ENCODE measurements at regions not wholly inside any gene's neighbourhood (a gene's known extent, or its start where the extent isn't known, plus 50 kb on each side); places are given as distances from the start of the nearest gene placed in this dataset.

- TF ChIP-seq CTCF (IDR thresholded peaks at IDR 0.05), result no peak
- no peak for TF ChIP-seq ZFX (IDR thresholded peaks at IDR 0.05; ENCODE audit: borderline replicate concordance)
- no peak overlapping the region for H3K27ac ChIP-seq
Observed at GRCh38 chr21:33121715-33122475, 52.0 kb downstream of the OLIG1 start.

DNA sequence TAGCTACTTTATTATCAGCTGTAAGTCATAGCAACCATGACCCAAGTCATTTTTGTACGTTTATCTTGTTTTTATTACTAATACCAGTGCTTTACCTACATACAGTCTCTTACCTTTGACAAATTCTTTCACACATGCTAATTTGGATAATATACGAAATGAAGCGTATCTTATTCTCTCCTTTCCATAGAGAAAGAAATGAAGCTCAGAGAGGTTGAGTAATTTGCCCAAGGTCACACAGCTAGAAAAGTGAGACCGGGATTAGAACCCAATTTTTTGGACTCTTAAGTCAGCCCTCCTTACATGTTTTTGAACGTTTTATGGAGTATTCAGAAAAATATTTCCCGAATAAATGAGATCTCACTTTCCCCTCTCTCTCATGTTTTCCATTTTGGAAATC lies 52.6 kb downstream of the OLIG1 start:
- TF ChIP-seq ZFX (IDR thresholded peaks at IDR 0.05; ENCODE audit: borderline replicate concordance), result no peak
- no peak for TF ChIP-seq CTCF (IDR thresholded peaks at IDR 0.05)

GRCh38 chr21:33123374-33124123 lies 53.6 kb downstream of the OLIG1 start:
- no peak for TF ChIP-seq ZFX (IDR thresholded peaks at IDR 0.05; ENCODE audit: borderline replicate concordance)
- TF ChIP-seq CTCF (IDR thresholded peaks at IDR 0.05), result no peak
- H3K27ac ChIP-seq, result no peak overlapping the region

More for the DNA sequence above, 52.6 kb downstream of the OLIG1 start:
- no peak overlapping the region for H3K27ac ChIP-seq

- no peak overlapping the region for H3K27ac ChIP-seq
- TF ChIP-seq ZFX (IDR thresholded peaks at IDR 0.05; ENCODE audit: borderline replicate concordance) (no peak), CTCF (IDR thresholded peaks at IDR 0.05) (no peak)
Observed at GRCh38 chr21:33124889-33125288, 54.9 kb downstream of the OLIG1 start.

- TF ChIP-seq CTCF (IDR thresholded peaks at IDR 0.05) (no peak), ZFX (IDR thresholded peaks at IDR 0.05; ENCODE audit: borderline replicate concordance) (no peak)
- no peak overlapping the region for H3K27ac ChIP-seq
Observed at GRCh38 chr21:33125680-33126375, 55.9 kb downstream of the OLIG1 start.

GRCh38 chr21:33126569-33126968 lies 56.6 kb downstream of the OLIG1 start:
- no peak overlapping the region for H3K27ac ChIP-seq
- TF ChIP-seq ZFX (IDR thresholded peaks at IDR 0.05; ENCODE audit: borderline replicate concordance), result no peak
- no peak for TF ChIP-seq CTCF (IDR thresholded peaks at IDR 0.05)
